Osteocyte (in vitro differentiated cells): ENCODE measurements at regions not wholly inside any gene's neighbourhood (a gene's known extent, or its start where the extent isn't known, plus 50 kb on each side); places are given as distances from the start of the nearest gene placed in this dataset.
"Not testable (repeated sequence)": the region's sequence is repeated elsewhere in the genome, so short reads cannot be mapped to it uniquely, and the experiment has no call there.

ENCODE experiments used
- DNase-seq: peaks from one replicate; pipeline ENCODE4 v3.0.0; 2021; ENCODE audit warnings: mixed read lengths; ENCODE audit not compliant: unreplicated experiment; ENCODE audit errors: extremely low spot score
- H3K27ac Mint-ChIP-seq: one replicate; pipeline ENCODE4 v1.8.0; 2021; ENCODE audit warnings: mild to moderate bottlenecking, mixed read lengths; ENCODE audit not compliant: unreplicated experiment
- H3K27me3 Mint-ChIP-seq: one replicate; pipeline ENCODE4 v1.8.0; 2021; ENCODE audit warnings: mixed read lengths; ENCODE audit not compliant: unreplicated experiment
- H3K36me3 Mint-ChIP-seq: one replicate; pipeline ENCODE4 v1.8.0; 2021; ENCODE audit warnings: mixed read lengths; ENCODE audit not compliant: unreplicated experiment
- H3K4me1 Mint-ChIP-seq: one replicate; pipeline ENCODE4 v1.8.0; 2021; ENCODE audit warnings: mixed read lengths; ENCODE audit not compliant: unreplicated experiment
- H3K4me3 Mint-ChIP-seq: one replicate; pipeline ENCODE4 v1.8.0; 2021; ENCODE audit warnings: mild to moderate bottlenecking, moderate library complexity, mixed read lengths; ENCODE audit not compliant: unreplicated experiment
- H3K9me3 Mint-ChIP-seq: one replicate; pipeline ENCODE4 v1.8.0; 2021; ENCODE audit warnings: mixed read lengths; ENCODE audit not compliant: unreplicated experiment
- TF ChIP-seq, protein P1 (sequence below): fragments of 200-600 bp; sonication (generic); IDR thresholded peaks from 2 replicates; pipeline ENCODE4 v1.5.0; 2021; ENCODE audit warnings: antibody characterized with exemption, mild to moderate bottlenecking, moderate library complexity

DNA sequence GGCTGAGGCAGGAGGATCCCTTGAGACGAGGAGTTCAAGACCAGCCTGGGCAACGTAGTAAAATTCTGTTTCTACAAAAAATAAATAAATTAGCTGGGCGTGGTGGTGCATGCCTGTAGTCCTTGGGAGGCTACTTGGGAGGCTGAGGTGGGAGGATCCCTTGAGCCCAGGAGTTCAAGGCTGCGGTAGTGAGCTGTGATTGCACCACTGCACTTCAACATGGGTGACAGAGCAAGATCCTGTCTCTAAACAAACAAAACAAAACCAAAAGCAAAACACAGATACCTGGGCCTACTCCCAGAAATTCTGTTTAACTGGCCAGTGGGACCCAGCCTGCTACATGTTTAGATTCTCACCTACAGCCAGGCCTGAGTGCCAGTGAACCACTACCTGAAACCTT is 74.6 kb upstream of the MEDAG start:
- Mint-ChIP-seq H3K4me1 (peaks cover 40% of the 10 kb centered on the region), H3K27ac (no peak overlapping the region), H3K4me3 (no peak overlapping the region)

DNA sequence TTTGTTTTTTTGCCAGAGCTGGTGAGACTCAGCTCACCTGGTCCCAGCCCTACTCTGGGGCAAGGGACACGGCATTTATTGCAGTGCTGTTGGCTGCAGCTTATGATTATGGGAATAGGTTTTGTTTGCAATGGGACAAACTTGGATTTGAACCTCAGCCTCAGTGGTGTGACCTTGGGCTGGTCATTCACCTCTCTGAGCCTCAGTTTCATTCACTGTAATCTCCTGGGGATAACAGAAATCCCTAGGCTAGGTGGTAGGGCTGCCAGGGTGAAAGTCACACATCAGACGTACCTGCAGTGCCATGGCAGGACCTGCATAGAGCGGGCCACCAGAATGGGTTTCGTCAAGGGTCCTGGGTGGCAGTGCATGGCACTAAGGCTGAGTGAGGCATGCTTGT is 73.7 kb upstream of the MEDAG start:
- no peak for DNase-seq
- Mint-ChIP-seq H3K9me3 (no peaks in the 10 kb centered on the region), H3K36me3 (no peaks in the 10 kb centered on the region), H3K4me1 (peaks cover 40% of the 10 kb centered on the region), H3K27me3 (peaks cover 3% of the 10 kb centered on the region), H3K4me3 (no peak overlapping the region), H3K27ac (no peak overlapping the region)
- TF ChIP-seq, protein P1, sequence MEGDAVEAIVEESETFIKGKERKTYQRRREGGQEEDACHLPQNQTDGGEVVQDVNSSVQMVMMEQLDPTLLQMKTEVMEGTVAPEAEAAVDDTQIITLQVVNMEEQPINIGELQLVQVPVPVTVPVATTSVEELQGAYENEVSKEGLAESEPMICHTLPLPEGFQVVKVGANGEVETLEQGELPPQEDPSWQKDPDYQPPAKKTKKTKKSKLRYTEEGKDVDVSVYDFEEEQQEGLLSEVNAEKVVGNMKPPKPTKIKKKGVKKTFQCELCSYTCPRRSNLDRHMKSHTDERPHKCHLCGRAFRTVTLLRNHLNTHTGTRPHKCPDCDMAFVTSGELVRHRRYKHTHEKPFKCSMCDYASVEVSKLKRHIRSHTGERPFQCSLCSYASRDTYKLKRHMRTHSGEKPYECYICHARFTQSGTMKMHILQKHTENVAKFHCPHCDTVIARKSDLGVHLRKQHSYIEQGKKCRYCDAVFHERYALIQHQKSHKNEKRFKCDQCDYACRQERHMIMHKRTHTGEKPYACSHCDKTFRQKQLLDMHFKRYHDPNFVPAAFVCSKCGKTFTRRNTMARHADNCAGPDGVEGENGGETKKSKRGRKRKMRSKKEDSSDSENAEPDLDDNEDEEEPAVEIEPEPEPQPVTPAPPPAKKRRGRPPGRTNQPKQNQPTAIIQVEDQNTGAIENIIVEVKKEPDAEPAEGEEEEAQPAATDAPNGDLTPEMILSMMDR, result no peak

More for the DNA sequence above, 74.6 kb upstream of the MEDAG start:
- DNase-seq, result no peak
- H3K27me3 Mint-ChIP-seq, result no peaks in the 10 kb centered on the region
- no peaks in the 10 kb centered on the region for H3K9me3 Mint-ChIP-seq
- TF ChIP-seq, protein P1, result no peak
- no peaks in the 10 kb centered on the region for H3K36me3 Mint-ChIP-seq

DNA sequence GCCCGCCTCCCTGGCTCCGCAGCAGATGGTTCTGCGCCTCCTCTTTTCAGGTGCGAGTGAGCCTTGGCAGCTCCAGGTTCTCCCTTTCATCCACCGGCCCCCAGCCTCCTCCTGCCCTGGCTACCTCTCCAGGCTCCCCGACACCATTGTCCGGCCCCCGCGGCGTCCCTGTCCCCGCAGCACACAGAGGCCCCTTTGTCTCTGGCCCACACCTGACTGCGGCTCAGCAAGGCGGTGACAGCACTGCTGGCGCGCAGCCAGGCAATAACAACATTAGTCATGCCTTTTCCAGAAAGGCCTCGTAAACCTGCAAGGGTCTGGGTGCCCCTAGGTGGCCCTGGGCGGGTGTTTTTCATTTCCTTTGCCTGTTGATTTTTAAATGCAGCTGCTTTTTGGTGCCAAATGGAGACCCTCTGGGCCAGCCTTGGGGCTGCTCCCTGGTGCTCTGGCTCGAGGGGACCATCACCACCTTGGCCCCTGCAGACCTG is 73.2 kb upstream of the MEDAG start:
- H3K4me3 Mint-ChIP-seq, result no peak overlapping the region
- no peaks in the 10 kb centered on the region for H3K36me3 Mint-ChIP-seq
- no peak for DNase-seq
- peaks cover 40% of the 10 kb centered on the region for H3K4me1 Mint-ChIP-seq
- TF ChIP-seq, protein P1, result no peak
- no peaks in the 10 kb centered on the region for H3K9me3 Mint-ChIP-seq
- no peak overlapping the region for H3K27ac Mint-ChIP-seq
- H3K27me3 Mint-ChIP-seq, result peaks cover 3% of the 10 kb centered on the region

DNA sequence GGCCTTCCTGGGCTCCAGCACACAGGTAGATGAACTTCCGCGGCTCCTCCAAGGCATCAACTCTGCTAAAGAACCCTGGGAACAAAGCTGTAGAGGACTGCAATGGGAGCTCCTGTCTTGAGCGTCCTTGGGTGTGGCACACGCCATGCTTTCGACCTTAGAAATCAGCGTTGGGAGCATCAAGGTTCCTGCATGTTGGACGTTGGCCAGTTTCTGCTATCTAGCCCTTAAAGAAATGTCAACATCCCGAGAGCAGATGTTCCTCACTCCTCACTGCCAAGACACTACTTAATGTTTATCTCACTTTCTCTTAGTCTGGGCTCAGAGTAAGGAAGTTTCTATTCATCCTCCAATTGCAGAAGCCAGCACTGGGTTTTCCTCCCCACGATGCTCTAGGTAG is 70.6 kb upstream of the MEDAG start:
- Mint-ChIP-seq H3K4me3 (no peak overlapping the region), H3K27me3 (peaks cover 6% of the 10 kb centered on the region), H3K4me1 (peaks cover 19% of the 10 kb centered on the region), H3K9me3 (no peaks in the 10 kb centered on the region), H3K36me3 (no peaks in the 10 kb centered on the region), H3K27ac (no peak overlapping the region)
- TF ChIP-seq, protein P1, result no peak
- DNase-seq, result no peak

DNA sequence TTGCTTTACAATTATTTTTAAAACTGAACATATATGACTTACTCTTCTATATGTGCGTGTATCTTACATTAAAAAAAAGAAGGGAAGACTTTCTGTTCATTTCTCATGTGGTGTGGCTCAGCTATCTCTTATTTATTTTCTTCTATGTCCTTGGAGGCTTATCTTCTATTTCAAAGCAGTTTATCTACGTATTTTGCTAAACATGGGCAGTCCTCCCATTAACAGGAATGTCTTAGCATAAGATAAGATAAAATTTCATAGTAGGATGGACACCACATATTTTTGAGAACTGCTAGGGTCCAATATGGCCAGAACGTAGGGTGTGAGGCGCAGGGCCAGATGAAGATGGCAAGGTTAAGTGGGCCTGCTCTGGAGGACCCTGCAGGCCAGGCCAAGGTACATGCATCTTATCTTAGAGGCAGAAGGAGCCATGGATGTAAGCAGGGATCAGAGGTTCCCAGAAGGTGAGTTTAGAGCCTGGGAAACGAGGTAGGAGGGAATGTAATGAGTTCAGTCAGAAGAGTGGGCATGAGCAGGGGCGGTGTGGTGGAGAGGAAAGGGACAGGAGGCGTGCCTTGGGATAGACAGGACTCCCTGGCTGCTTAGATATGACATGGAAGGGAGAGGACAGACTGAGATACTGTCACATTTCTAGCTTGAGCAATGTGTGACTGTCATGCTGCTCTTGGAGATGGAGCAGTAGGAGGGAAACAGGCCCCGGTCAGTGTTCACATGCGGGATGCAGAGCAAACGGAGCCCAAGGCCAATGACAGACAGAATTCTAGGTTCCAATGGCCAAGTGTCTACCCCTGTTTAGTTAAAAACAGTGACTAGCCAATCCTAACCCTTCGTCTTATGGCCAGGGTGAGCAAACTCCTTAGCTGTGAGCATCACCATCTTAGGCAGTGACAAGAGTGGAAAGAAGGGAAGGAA is 68.6 kb upstream of the MEDAG start:
- H3K27me3 Mint-ChIP-seq, result peaks cover 6% of the 10 kb centered on the region
- peaks cover 16% of the 10 kb centered on the region for H3K4me1 Mint-ChIP-seq
- DNase-seq, result no peak
- H3K27ac Mint-ChIP-seq, result no peak overlapping the region
- no peaks in the 10 kb centered on the region for H3K9me3 Mint-ChIP-seq
- TF ChIP-seq, protein P1, result no peak
- no peak overlapping the region for H3K4me3 Mint-ChIP-seq
- no peaks in the 10 kb centered on the region for H3K36me3 Mint-ChIP-seq

DNA sequence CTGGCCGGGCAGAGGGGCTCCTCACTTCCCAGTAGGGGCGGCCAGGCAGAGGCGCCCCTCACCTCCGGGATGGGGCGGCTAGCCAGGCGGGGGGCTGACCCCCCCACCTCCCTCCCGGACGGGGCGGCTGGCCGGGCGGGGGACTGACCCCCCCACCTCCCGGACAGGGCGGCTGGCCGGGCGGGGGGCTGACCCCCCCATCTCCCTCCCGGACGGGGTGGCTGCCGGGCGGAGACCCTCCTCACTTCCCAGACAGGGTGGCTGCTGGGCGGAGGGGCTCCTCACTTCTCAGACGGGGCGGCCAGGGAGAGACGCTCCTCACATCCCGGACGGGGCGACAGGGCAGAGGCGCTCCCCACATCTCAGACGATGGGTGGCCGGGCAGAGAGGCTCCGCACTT is 66.4 kb upstream of the MEDAG start:
- not testable (repeated sequence) for H3K4me1 Mint-ChIP-seq, H3K27me3 Mint-ChIP-seq, DNase-seq, H3K4me3 Mint-ChIP-seq, H3K9me3 Mint-ChIP-seq, H3K36me3 Mint-ChIP-seq, H3K27ac Mint-ChIP-seq
